Femur (tissue), 1 donor: ENCODE measurements at regions not wholly inside any gene's neighbourhood (a gene's known extent, or its start where the extent isn't known, plus 50 kb on each side); places are given as distances from the start of the nearest gene placed in this dataset.
"Not testable (repeated sequence)": the region's sequence is repeated elsewhere in the genome, so short reads cannot be mapped to it uniquely, and the experiment has no call there.

Source experiments
- DNase-seq: peaks from one replicate; pipeline ENCODE4 v3.0.0-alpha.2; 2017

- no peak for DNase-seq
Observed at GRCh38 chr18:71329563-71329962, 1040.7 kb downstream of the SOCS6 start.

- no peak for DNase-seq
Observed at GRCh38 chr18:71329114-71329513, 1040.3 kb downstream of the SOCS6 start.

GRCh38 chr18:71327850-71328249 lies 1039.0 kb downstream of the SOCS6 start:
- DNase-seq = no peak

DNA sequence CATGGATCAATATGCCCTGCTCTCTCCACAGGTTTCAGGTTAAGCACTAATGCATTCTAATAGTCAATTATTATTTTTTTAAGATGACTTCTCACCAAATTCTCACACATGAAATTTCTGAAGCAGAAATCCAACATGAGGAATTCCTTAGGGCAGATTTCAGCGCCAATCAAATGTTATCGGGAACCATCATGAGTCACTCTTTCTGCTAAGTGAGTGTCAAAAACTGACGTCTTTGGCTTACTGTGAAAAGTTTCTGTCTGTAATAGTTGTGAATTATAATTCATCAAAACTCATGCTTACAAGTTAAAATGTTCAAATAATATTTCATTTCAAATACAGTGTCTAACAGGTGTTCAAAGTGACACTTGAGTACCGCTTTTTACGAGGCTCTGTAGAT lies 1038.6 kb downstream of the SOCS6 start:
- DNase-seq = no peak

GRCh38 chr18:71326826-71327225 lies 1038.0 kb downstream of the SOCS6 start:
- no peak for DNase-seq

- no peak for DNase-seq
Observed at GRCh38 chr18:71324356-71324755, 1035.5 kb downstream of the SOCS6 start.

DNA sequence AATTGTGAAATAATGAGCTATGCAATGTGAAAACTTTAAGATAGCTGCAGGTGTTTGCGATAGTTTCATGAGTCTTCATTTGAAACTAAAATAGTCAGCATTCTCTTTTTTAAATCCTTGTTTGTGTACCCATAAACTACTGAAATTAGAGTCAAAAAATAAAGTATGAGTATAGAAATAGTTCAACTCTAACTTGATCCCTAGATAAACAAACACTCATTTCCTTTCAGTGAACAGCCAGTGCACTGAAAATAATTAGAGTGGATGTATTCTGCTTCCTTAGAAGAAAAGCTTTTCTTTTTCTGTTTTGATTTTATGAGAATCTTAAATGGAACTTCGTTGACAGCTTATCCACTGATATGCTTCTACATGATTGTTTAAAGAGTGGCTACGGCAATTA lies 1033.4 kb downstream of the SOCS6 start:
- DNase-seq = no peak

DNA sequence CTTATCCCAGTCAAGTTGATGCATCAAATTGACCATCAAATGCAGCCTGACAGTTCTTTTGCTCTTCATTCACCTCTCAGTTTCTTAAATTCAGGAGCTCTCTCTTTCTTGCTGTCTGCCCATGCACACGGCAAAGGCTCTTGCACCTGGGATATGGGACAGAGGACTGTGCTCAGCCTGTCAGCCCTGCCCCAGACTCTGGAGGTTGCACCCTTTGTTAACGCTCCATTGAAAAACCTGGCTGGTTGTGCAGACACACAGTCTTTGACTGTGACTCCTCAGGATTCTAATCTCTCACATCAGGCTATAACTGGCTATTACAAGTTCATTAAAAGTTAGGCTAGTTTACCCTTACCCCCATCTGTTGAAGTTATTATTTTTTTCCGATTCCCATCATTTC lies 1032.5 kb downstream of the SOCS6 start:
- DNase-seq = no peak

- no peak for DNase-seq
Observed at GRCh38 chr18:71304856-71305255, 1016.0 kb downstream of the SOCS6 start.

DNA sequence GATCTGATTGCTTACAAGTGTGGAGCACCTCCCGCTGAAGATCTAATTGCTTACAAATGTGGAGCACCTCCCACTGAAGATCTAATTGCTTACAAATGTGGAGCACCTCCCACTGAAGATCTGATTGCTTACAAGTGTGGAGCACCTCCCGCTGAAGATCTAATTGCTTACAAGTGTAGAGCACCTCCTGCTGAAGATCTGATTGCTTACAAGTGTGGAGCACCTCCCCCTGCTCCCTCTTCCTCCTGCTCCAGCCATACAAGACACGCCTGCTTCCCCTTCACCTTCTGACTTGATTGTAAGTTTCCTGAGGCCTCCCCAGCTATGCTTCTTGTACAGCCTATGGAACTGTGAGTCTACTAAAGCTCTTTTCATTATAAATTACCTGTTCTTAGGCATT lies 1014.9 kb downstream of the SOCS6 start:
- not testable (repeated sequence) for DNase-seq

DNA sequence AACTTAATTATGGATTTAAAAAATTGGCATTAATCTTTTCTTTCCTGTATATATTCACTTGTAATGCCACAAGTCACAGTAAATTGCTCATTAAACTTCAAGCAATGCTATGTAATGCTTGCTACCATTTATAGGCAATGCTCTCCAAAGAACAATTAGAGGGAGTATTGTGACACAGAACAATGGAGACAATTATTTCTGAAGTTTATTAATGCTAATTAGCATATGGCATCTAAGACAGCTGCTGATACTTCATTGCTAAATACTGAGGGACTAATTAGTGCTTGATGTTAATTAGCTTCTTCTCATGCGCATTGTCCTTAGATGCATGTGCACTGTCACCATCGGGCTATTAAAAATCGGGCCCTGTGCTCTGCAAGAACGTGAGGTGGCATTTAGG lies 1012.8 kb downstream of the SOCS6 start:
- DNase-seq = no peak

DNA sequence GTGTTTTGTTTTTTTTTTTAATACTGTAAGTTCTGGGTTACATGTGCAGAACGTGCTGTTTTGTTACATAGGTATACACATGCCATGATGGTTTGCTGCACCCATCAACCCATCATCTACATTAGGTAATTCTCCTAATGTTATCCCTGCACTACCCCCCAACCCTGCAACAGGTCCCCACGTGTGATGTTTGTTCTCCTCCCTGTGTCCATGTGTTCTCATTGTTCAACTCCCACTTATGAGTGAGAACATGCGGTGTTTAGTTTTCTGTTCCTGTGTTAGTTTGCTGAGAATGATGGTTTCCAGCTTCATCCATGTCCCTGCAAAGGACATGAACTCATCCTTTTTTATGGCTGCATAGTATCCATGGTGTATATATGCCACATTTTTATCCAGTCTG lies 1005.4 kb downstream of the SOCS6 start:
- DNase-seq = not testable (repeated sequence)

GRCh38 chr18:71293322-71293721 lies 1004.5 kb downstream of the SOCS6 start:
- DNase-seq = no peak

GRCh38 chr18:71287268-71287667 lies 998.4 kb downstream of the SOCS6 start:
- no peak for DNase-seq

DNA sequence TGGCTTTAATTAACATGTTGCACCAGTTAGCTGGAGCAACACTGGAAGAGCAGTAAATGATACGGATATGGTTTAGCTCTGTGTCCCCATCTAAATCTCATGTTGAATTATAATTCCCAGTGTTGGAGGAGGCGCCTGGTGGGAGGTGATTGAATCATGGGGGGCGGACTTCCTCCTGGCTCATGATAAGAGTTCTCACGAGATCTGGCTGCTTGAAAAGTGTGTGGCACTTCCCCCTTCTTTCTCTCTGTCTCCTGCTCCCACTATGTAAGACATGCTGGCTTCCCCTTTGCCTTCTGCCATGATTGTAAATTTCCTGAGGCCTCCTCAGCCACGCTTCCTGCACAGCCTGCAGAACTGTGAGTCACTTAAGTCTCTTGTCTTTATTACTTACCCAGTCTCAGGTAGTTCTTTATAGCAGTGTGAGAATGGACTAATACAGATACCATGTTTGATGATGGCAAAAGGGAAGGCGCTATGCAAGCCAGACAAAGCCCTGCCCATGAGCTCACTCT lies 963.6 kb downstream of the SOCS6 start:
- no peak for DNase-seq

- DNase-seq = no peak
Observed at GRCh38 chr18:71250191-71250590, 961.3 kb downstream of the SOCS6 start.

DNA sequence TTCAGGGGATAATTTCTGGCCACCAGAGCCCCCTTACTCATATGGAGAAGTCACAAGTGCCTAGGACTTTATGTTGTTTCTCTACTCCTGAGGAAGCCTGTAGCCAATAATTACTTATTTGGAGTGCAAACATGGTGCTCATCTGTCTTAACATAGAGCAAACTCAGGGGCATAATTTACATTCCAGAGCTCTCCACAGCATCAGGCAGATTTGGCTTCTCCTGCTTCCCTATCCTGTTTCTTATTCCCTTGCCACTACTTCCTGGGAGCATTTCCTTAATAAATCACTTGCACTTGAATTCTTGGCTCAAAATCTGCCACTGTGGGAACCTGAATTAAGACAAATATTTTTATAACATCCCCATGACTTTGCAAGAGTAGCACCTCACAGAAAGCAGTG lies 960.9 kb downstream of the SOCS6 start:
- DNase-seq = no peak

DNA sequence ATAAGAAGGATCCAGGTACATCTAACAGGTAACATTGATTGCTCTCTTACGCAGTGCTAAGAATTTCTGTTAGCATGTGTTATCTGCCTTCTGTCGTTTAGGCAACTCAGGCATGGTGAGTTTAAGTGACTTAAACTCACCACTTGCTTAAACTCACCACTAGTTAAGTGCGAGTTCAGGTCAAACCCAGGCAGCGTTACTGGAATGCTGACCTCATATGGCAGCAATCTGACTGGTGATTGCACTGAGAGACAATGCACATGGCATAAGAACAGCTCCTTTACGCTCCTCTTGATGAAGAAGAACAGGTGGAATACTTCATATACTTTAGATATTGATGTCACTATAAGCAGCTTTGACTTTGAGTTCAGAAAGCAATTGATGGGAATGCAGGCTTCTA lies 954.1 kb downstream of the SOCS6 start:
- DNase-seq = no peak

DNA sequence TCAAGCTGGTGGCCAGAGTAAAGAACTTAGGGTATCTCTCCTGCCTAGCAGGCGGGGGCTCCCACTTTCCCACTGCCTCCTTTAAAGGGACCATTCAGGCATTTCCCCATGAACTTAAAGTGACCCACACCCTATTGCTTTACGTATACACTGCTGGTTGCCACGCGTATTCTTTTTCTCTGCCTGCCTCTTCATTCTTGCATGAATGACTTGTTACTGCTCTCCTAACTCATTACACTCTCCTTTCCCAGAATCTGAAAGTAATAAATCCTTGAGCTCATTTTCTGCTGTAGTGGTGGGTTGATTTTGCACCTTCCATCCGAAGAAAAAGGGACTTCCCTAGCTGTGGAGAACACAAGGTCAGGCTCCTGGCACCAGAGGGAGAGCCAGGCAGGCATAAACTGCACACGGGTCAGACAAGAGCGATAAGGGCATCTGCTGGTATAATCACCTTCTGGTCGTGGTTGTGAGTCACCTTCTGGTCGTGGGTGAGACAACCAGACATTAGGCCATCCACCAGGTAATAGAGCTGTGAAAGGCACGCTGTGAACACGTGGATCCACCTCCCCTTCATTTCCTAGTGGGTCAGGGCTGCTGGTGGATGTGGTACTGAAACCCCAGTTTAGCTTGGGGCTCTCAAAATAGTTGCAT lies 950.3 kb downstream of the SOCS6 start:
- no peak for DNase-seq

GRCh38 chr18:71237641-71238040 lies 948.8 kb downstream of the SOCS6 start:
- no peak for DNase-seq

- DNase-seq = no peak
Observed at GRCh38 chr18:71233177-71233576, 944.3 kb downstream of the SOCS6 start.

- no peak for DNase-seq
Observed at GRCh38 chr18:71223486-71223885, 934.6 kb downstream of the SOCS6 start.

DNA sequence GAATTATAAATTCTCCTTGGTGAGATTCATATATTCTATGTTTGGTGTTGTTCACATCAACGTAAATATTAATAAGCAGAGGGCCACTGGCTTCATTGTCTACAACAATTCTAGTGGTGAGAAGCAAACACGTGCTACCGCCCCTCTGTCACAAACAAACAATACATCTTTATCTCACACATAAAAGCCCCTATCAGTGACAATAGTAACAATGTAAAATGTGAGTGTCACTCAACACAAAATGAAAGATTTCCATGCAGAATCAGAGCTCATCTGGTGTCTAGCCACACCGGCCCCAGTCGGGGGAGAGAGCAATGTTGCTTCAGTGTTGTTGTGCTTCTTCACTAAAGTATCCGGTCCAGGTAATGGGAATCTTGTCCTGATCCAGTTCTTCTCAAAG lies 932.6 kb downstream of the SOCS6 start:
- no peak for DNase-seq

GRCh38 chr18:71212739-71213138 lies 923.9 kb downstream of the SOCS6 start:
- DNase-seq = not testable (repeated sequence)

DNA sequence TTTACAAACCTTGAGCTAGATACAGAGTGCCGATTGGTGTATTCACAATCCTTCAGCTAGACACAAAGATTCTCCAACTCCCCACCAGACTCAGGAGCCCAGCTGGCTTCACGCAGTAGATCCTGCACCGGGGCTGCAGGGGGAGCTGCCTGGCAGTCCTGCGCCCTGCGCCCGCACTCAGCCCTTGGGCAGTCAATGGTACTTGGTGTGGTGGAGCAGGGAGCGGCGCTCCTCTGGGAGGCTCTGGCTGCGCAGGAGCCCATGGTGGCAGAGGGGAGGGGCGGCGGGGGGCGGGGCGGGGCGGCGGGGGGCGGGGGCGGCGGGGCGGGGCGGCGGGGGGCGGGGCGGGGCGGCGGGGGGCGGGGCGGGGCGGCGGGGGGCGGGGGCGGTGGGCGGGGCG lies 923.4 kb downstream of the SOCS6 start:
- no peak for DNase-seq
